ENCODE measurements at regions not wholly inside any gene's neighbourhood (a gene's known extent, or its start where the extent isn't known, plus 50 kb on each side); places are given as distances from the start of the nearest gene placed in this dataset.

DNA sequence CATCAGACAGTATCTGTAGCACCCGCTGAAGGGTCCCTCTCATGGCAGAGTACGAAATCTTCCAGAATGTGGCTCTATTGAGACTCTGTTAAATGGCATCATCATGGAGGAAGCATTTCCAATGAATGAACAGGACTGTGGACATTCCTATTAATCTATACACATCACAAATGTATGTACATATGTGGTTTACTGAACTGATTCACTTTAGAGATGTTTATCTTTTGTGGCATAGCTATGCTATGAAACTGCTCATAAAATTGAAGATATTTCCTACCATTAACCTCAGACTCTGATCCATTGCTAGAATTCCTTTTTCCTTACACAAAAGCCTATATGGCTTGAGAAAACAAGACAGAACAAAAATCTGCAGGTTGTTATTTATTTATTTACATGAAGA, 259.6 kb upstream of the RRP15 start:
- no peak for DNase-seq

DNA sequence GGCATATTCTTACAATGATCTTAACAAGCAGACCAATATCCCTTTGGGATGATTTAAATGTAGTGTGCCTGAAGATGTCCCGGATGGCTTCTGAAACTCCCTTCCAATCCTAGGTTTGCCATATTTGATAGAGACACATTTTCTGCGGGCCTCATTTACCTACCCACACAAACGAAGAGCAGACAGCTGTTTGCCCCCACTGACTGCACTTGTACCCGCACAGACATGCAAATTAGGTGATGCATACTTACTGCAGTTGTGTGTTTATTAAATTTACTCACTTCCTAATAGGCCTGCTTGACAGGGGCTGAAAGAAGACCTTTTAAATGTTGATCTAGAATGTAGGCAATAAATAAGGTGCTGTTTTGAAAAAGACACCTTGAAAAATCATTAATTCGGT, 257.9 kb upstream of the RRP15 start:
- no peak for DNase-seq

DNA sequence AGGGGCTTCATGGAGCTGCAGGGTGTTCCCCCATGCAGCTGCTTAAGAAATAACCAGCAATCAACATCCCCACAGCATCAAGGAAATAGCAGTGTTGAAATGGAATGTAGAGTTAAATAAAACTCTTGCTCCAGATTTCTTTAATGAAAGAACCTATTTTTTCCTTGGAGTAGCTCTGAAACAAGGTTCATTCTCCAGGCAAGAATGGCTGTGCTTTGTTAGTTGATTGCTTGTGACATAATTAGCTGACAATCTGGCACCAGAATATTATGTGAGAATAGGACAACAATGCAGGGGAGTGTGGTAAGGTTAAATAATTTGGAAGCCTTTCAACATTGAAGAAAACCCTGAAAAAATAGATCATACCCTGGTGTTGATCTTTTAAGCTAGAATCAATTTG, 254.2 kb upstream of the RRP15 start:
- no peak for DNase-seq

GRCh38 chr1:218031901-218032300, 253.2 kb upstream of the RRP15 start:
- DNase-seq: no peak

DNA sequence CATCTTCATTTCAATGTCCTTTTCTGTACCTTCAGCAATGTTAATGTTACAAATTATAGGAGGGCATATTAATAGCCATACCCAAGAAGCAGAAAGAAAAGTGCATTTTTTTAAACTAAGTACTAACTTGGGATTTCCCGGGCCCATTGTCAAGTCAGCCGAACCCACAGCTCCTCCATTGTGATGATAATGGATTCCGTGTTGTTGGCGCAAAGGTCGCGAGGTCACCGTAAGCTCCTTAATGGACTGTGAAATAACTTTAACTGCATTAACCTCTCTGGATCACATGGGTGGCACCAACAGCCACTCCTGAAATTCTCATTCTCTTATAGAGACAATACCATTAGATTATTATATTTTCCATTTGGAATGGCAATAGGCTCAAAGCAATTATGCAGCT, 250.6 kb upstream of the RRP15 start:
- no peak for DNase-seq

- DNase-seq: no peak
Observed at GRCh38 chr1:218048828-218049420, 236.2 kb upstream of the RRP15 start.

DNA sequence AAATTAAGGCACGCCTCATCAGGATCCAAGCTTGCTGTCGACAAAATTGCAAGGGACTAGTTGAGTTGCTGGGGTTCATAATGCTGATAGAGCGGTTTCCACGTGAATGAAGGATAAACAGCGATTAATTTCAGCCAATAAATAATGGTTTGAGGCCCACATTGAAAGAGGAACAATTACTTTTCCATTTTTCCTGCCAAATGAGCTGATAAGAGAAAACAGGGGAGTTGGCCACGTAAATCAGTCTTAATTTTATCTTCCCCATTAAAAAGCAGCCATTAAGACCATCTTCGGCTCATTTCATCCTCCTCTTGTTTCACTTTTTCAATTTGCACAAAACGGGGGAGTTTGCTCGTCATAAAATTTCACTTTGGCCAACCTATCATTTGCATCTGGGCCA, 235.5 kb upstream of the RRP15 start:
- no peak for DNase-seq

- DNase-seq: no peak
Observed at GRCh38 chr1:218058730-218059129, 226.4 kb upstream of the RRP15 start.

GRCh38 chr1:218064426-218064825, 220.7 kb upstream of the RRP15 start:
- no peak for DNase-seq

DNA sequence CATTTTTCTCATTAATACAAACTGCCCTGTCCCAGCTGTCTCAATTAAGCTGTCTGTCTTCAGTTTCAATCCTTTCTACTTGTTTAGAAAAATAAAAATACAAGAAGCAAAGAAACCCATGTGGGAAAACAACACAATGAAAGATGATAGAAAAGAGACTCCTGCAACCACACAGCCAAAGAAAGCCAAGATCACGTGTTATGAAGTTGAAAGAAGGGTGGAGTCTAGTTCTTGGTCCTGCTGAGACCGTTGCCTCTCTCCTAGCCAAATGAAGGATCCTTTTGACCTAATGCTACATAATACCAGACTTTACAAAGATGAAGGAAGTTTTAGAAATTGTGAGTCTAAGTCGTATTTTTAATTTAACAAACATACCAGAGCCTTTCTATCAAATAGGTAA, 218.8 kb upstream of the RRP15 start:
- DNase-seq: no peak

- no peak for DNase-seq
Observed at GRCh38 chr1:218068241-218068640, 216.9 kb upstream of the RRP15 start.

GRCh38 chr1:218069180-218069579, 215.9 kb upstream of the RRP15 start:
- DNase-seq: no peak

- no peak for DNase-seq
Observed at GRCh38 chr1:218073062-218073461, 212.0 kb upstream of the RRP15 start.

GRCh38 chr1:218078916-218079315, 206.2 kb upstream of the RRP15 start:
- no peak for DNase-seq

GRCh38 chr1:218079347-218079746, 205.7 kb upstream of the RRP15 start:
- DNase-seq: no peak

DNA sequence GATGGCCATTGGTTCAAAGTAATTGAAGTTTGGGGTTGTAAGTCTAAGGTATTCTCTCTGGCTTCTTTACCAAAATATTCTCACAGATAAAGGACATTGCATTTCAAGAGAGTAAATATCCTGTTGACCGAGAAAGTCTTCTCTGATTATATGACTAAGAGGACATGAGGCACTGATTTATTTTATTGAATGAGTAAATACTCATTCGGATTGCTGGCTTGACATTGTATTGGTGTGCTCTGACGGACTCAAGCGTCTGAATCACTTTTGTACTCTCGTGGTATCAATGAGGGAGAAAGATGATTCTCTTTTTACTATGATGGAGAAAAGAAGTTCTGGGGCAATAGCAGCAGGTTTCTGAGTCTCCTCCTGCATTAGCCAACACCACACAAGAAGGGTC, 205.3 kb upstream of the RRP15 start:
- DNase-seq: no peak

DNA sequence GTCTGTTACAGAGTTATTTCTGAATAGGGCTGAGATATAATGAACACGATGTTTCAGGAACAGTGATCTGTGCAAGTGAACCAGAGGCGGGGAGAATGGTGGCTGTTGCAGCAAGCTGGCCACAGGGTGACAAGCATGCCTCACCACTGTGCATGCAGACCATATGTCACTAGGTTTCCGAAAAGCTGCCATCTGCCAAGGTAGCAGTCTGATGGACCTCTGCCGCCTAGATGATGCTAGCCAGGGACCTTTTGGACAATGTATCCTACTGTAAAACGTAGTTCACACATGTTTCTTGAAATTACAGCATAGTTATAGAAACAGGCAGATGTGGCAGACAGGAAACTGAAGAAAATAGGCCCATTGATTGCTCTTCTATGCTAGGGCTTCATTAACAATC, 204.2 kb upstream of the RRP15 start:
- no peak for DNase-seq

- no peak for DNase-seq
Observed at GRCh38 chr1:218081358-218081757, 203.7 kb upstream of the RRP15 start.

GRCh38 chr1:218090459-218090858, 194.6 kb upstream of the RRP15 start:
- DNase-seq: no peak

GRCh38 chr1:218101409-218101808, 183.7 kb upstream of the RRP15 start:
- DNase-seq: no peak

- no peak for DNase-seq
Observed at GRCh38 chr1:218108034-218108433, 177.1 kb upstream of the RRP15 start.

GRCh38 chr1:218112862-218113261, 172.2 kb upstream of the RRP15 start:
- no peak for DNase-seq

DNA sequence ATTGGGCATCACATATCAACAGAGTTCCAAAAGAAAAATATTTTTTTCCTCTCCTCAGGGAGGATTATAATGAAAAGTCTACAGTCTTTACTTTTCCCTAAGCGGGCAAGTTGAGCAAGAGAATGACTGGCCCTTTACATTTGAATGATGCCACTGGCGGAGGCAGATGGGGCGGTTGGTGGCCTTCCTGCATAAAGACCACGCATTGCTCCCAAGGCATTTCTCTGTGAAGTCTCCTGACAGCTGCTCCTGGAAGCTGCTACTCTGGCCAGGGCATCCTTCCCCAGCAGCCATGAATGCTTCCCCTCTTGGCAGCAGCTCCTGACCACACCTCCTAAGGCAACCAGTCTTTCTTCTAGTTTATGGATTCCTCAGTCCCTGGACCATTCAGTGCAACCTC, 161.1 kb upstream of the RRP15 start:
- no peak for DNase-seq

- DNase-seq: no peak
Observed at GRCh38 chr1:218135371-218135770, 149.7 kb upstream of the RRP15 start.

DNA sequence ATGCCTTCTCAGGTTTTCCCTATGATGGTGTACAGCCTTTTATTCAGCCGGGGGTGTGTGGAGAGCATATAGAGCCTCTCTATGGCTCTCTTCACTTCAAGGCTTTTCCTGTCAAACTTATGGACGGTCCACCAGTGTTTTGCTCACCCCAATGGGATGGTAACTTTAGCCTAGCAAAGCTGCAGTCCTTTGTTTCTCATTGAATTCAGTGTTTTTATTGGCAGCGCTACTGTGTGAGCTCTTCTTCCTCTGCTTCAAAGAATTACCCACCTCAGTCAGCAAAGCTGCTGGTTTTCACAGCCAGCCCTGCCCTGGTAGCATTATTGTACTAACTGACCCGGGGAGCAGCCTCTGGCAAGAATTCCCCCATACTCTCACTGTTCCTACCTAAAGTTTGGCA, 145.3 kb upstream of the RRP15 start:
- no peak for DNase-seq

- DNase-seq: no peak
Observed at GRCh38 chr1:218156595-218156994, 128.5 kb upstream of the RRP15 start.
